T-helper 2 cell (primary cell): ENCODE measurements at regions not wholly inside any gene's neighbourhood (a gene's known extent, or its start where the extent isn't known, plus 50 kb on each side); places are given as distances from the start of the nearest gene placed in this dataset.

Experiments used
- DNase-seq, 5 experiments: peaks; one replicate each; pipeline versions ENCODE4 v3.0.0 to v3.0.0-alpha.2; 2012 to 2022

- no peak for DNase-seq
Observed at GRCh38 chr11:116527180-116527991, 245.4 kb downstream of the BUD13 start.

GRCh38 chr11:116525961-116526495 is 246.8 kb downstream of the BUD13 start:
- DNase-seq: no peak

- DNase-seq: peak in 1 of 5 experiments; percentile 52
Observed at GRCh38 chr11:116519499-116519898, 253.3 kb downstream of the BUD13 start.

DNA sequence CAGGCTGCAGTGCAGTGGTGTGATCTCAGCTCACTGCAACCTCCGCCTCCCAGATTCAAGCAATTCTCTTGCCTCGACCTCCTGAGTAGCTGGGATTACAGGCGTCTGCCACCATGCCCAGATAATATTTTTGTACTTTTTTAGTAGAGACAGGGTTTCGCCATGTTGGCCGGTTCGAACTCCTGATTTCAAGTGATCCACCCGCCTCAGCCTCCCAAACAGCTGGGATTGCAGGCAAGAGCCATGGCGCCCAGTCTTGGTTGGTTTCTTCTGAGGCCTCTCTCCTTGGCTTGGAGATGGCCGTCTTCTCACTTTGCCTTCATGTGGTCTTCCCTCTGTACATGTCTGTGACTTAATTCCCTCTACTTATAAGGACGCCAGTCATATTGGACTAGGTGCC is 254.6 kb downstream of the BUD13 start:
- DNase-seq: no peak

- DNase-seq: no peak
Observed at GRCh38 chr11:116517584-116517983, 255.2 kb downstream of the BUD13 start.

- no peak for DNase-seq
Observed at GRCh38 chr11:116517077-116517476, 255.7 kb downstream of the BUD13 start.

DNA sequence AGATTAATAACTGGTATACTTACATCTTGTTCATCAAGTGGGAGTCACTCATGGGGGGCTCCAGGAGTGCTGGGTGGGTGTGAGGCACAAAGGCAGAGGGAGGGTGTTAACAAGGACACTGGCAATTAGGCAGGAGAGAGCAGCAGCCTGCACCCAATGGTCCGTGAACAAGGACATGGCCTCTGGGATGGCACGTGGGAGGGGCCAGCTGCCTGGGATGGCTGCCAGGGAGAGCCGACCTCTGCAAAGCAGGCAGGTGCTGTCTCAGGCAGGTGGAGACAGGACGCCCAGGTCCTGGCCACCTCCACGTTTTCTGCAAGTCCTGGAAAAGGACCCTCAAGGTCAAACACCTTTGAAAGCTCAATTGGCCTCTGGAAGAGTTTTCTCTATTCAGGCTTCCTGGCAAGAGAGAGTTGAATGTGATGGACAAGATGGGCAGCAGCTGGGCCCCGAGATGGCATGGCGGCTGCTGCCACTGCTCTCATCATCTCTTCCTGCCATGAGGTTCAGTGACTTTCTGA is 257.1 kb downstream of the BUD13 start:
- no peak for DNase-seq

GRCh38 chr11:116513894-116514293 is 258.9 kb downstream of the BUD13 start:
- DNase-seq: peak in 1 of 5 experiments; percentile 11

GRCh38 chr11:116513278-116513823 is 259.4 kb downstream of the BUD13 start:
- no peak for DNase-seq

DNA sequence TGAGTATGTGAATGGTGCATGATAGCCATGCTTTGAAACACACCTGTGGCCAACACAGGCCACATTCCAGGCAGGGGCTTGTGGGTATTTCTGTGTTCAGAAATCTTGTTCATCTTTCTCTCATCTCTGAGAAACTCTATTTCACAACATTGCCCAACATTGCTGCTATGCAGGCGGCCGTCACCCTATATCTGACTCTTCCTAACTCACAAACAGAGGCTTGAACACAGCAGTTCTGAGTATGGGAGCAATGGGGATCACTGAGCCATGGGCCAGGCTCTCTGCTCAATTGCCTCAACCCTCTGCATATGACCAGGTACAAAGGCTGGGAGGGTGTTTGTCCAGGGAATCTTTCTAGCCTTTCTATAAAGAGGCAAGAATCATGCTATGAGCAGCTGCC is 259.9 kb downstream of the BUD13 start:
- no peak for DNase-seq

GRCh38 chr11:116511684-116512083 is 261.1 kb downstream of the BUD13 start:
- DNase-seq: no peak

DNA sequence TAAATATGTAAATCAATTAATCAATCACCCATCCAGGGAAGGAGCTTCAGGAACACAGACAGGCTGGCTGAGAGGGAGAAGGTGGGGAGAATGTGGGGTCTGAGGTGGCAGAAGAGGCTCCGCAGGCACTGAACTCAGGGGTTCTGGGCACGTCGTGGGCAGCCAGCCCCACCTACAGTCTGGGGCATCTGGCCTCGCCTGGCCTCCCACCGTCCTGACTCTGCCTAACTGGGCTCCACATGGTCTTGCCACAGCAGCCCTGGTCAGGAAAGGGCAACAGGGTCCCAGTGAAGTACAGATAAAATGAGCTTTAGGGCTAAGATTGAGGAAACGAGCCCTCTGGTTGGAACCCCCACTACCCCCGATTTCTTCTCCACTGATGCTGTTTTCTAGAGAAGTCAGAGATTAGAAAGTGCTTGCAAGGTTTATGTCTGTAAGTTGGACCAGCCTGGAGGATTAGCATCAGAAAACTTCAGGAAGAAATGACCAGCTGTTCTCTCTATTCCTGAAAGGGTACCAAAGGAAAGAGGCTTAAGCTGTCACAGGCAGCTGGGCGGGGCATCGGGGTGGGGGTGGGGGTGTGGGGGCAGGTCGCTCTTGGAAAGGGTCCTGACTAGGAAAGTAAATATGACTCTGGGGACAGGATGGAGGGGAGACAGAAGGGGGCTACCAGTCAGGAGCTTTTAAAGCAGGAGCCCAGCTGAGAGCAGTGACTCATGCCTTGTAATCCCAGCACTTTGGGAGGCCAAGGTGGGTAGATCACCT is 261.7 kb downstream of the BUD13 start:
- DNase-seq: no peak

GRCh38 chr11:116510166-116510565 is 262.6 kb downstream of the BUD13 start:
- no peak for DNase-seq

DNA sequence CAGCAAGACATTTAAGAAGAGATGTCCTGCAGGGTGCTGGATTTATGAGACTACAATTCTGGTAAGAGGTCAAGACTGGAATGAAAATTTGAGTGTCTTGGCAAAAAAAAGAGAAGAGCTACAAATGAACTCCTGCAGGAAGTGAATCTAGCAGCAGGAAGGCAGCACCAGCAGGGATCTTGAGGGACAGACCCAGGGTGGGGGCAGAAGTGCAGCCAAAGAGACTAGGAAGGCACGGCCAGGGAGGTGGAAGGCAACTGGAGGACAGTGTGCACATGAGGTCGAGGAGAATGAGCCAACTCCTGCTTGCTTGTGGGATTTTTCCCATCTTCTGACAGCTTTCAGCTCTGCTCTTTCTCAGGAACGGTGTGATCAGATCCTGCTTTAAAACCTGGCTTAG is 263.2 kb downstream of the BUD13 start:
- DNase-seq: no peak

GRCh38 chr11:116507849-116508695 is 264.7 kb downstream of the BUD13 start:
- DNase-seq: no peak

DNA sequence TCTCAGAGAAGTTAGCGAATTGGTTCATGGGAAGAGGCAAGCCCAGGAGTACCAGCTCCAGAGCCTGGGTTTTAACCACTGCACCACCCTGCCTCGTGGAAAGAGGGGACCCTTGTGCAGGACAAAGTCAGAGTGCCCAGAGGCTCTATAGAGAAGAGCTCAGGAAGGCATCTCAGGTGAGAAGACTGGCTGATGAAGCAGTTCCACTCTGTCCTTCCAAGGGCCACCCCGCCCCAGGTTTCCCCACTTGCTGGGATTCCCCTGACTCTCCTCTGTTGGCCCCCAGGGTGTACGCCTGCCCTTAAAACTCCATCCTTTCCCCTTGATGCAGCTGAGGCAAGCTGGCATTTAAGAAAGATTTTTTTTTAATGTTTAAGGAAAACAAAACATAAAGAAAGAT is 265.8 kb downstream of the BUD13 start:
- DNase-seq: no peak

DNA sequence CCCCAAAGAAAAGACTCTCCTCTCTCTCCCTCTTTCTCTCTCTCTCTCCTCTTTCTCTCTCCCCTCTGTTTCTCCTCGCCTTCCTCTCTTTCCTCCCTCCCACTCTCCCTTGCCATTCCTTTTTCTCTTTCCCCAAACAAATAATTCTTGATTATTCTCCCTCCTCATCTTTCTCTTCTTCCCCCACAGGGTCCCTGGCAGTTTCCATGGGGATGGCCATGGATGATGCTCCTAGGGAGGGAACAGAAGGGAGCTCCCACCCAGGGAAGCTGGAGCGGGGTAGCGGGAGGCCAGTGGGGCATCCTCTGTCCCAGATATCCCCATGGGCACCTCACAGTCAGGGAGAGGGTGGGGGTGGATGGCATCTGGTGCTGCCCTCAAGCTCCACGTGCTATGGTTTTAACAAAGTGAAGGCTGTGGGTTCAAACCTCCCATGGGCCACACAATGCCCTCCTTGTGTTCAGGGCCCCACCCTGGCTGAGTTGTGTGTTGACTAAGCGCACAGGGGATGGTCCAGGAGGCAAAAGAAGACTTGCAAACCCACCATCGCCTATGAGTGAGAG is 266.4 kb downstream of the BUD13 start:
- no peak for DNase-seq

- DNase-seq: no peak
Observed at GRCh38 chr11:116505298-116506262, 267.2 kb downstream of the BUD13 start.

DNA sequence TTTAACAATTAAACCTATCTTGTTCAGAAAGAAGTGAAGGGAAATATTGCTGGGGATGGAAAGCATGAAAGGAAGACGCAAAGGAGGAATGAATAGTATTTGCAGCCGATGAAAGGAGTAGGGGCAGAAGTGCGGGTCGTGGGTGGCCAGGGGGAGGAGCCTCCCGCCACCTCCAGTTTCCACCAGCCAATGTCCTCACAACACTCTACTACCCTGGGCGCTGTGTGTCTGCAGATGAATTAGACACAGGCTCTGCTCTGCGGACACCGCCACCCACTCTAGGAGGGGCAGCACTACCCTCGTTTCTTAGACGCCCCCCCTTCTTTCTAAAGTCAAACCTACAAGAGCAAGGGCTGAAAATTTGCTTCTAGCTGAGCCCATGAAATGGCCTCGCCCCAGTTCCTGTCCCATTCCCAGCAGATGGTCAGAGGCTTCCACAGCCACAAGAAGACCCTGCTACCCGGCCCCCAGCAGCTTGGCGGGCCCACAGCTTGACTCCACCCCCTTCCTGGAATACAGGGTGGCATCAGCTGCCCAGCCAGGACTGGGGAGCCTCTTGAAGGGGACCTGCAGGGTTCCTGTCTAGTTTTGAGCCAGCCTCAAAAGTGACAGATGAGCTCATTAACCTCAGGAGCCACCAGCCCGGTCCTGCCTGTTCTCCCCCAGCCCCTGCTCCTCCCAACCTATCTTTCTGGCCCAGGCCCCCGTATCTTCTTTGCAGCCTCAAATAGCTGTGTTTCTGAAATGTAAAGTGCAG is 268.1 kb downstream of the BUD13 start:
- no peak for DNase-seq
